OCI-LY7 (cell line): ENCODE measurements at regions not wholly inside any gene's neighbourhood (a gene's known extent, or its start where the extent isn't known, plus 50 kb on each side); places are given as distances from the start of the nearest gene placed in this dataset.

Experiments used
- CTCF ChIP-seq: fragments of 200-600 bp; sonication (generic); conservative IDR thresholded peaks from 2 replicates; pipeline ENCODE4 v1.5.1; 2014; ENCODE audit warnings: mild to moderate bottlenecking, antibody characterized with exemption, low read length, moderate library complexity, mixed read lengths
- EZH2phosphoT487 ChIP-seq: fragments of 200-600 bp; sonication (generic); IDR thresholded peaks from 2 replicates; pipeline ENCODE4 v1.6.1; 2018; ENCODE audit warnings: low read depth, borderline replicate concordance, mild to moderate bottlenecking, mixed run types, antibody characterized with exemption, low read length, moderate library complexity, mixed read lengths

GRCh38 chr7:155166108-155166507, 96.0 kb downstream of the HTR5A start:
- TF ChIP-seq CTCF (no peak), EZH2phosphoT487 (no peak)
